ENCODE measurements at regions not wholly inside any gene's neighbourhood (a gene's known extent, or its start where the extent isn't known, plus 50 kb on each side); places are given as distances from the start of the nearest gene placed in this dataset.

- Histone ChIP-seq H3K27ac (ENCODE audit: low read depth, low read length) (no peak overlapping the region), H3K9me3 (ENCODE audit: control insufficient read depth, insufficient read depth, low read length) (peaks cover 7% of the 10 kb centered on the region), H4K20me1 (ENCODE audit: control insufficient read depth, insufficient read depth, low read depth, low read length) (no peaks in the 10 kb centered on the region), H3K4me1 (ENCODE audit: control insufficient read depth, low read length) (no peaks in the 10 kb centered on the region), H3K4me3 (ENCODE audit: low read length) (no peak overlapping the region), H3K79me2 (ENCODE audit: control insufficient read depth, low read length) (no peaks in the 10 kb centered on the region), H3F3A (ENCODE audit: control insufficient read depth, insufficient read depth) (no peaks in the 10 kb centered on the region), H3K36me3 (ENCODE audit: control insufficient read depth, low read length) (no peaks in the 10 kb centered on the region), H3K9me2 (replicated peaks; ENCODE audit: control insufficient read depth, low read length) (no peaks in the 10 kb centered on the region), H3K4me2 (ENCODE audit: low read length) (no peak overlapping the region), H3K27me3 (ENCODE audit: control insufficient read depth, low read length) (no peaks in the 10 kb centered on the region)
- TF ChIP-seq EZH2phosphoT487 (IDR thresholded peaks at IDR 0.05; ENCODE audit: borderline replicate concordance, low read length) (no peak), CTCF (IDR thresholded peaks at IDR 0.05; ENCODE audit: low read depth, low read length, poor library complexity, severe bottlenecking) (no peak)
Observed at GRCh38 chr2:129827311-129828090, 152.0 kb upstream of the RAB6C start.

GRCh38 chr2:129828792-129829191, 150.7 kb upstream of the RAB6C start:
- no peaks in the 10 kb centered on the region for H3K79me2 ChIP-seq (ENCODE audit: control insufficient read depth, low read length)
- H3K4me2 ChIP-seq (ENCODE audit: low read length): no peak overlapping the region
- H3K27ac ChIP-seq (ENCODE audit: low read depth, low read length): no peak overlapping the region
- no peaks in the 10 kb centered on the region for H3K27me3 ChIP-seq (ENCODE audit: control insufficient read depth, low read length)
- H3K9me3 ChIP-seq (ENCODE audit: control insufficient read depth, insufficient read depth, low read length): peaks cover 7% of the 10 kb centered on the region
- no peaks in the 10 kb centered on the region for H3F3A ChIP-seq (ENCODE audit: control insufficient read depth, insufficient read depth)
- H3K4me3 ChIP-seq (ENCODE audit: low read length): no peak overlapping the region
- no peaks in the 10 kb centered on the region for H3K36me3 ChIP-seq (ENCODE audit: control insufficient read depth, low read length)
- H4K20me1 ChIP-seq (ENCODE audit: control insufficient read depth, insufficient read depth, low read depth, low read length): no peaks in the 10 kb centered on the region
- H3K4me1 ChIP-seq (ENCODE audit: control insufficient read depth, low read length): no peaks in the 10 kb centered on the region
- no peak for TF ChIP-seq EZH2phosphoT487 (IDR thresholded peaks at IDR 0.05; ENCODE audit: borderline replicate concordance, low read length)
- TF ChIP-seq CTCF (IDR thresholded peaks at IDR 0.05; ENCODE audit: low read depth, low read length, poor library complexity, severe bottlenecking): no peak
- no peaks in the 10 kb centered on the region for H3K9me2 ChIP-seq (replicated peaks; ENCODE audit: control insufficient read depth, low read length)

- Histone ChIP-seq H3K36me3 (ENCODE audit: control insufficient read depth, low read length) (no peaks in the 10 kb centered on the region), H3K27me3 (ENCODE audit: control insufficient read depth, low read length) (no peaks in the 10 kb centered on the region), H3K4me3 (ENCODE audit: low read length) (no peak overlapping the region), H4K20me1 (ENCODE audit: control insufficient read depth, insufficient read depth, low read depth, low read length) (no peaks in the 10 kb centered on the region), H3K79me2 (ENCODE audit: control insufficient read depth, low read length) (no peaks in the 10 kb centered on the region), H3F3A (ENCODE audit: control insufficient read depth, insufficient read depth) (no peaks in the 10 kb centered on the region), H3K4me2 (ENCODE audit: low read length) (no peak overlapping the region), H3K27ac (ENCODE audit: low read depth, low read length) (no peak overlapping the region), H3K9me3 (ENCODE audit: control insufficient read depth, insufficient read depth, low read length) (peaks cover 7% of the 10 kb centered on the region), H3K4me1 (ENCODE audit: control insufficient read depth, low read length) (no peaks in the 10 kb centered on the region), H3K9me2 (replicated peaks; ENCODE audit: control insufficient read depth, low read length) (no peaks in the 10 kb centered on the region)
- TF ChIP-seq EZH2phosphoT487 (IDR thresholded peaks at IDR 0.05; ENCODE audit: borderline replicate concordance, low read length): no peak
- no peak for TF ChIP-seq CTCF (IDR thresholded peaks at IDR 0.05; ENCODE audit: low read depth, low read length, poor library complexity, severe bottlenecking)
Observed at GRCh38 chr2:129829588-129829987, 149.9 kb upstream of the RAB6C start.

All from DOHH2 (cell line).